GM10847 (cell line): ENCODE measurements at regions not wholly inside any gene's neighbourhood (a gene's known extent, or its start where the extent isn't known, plus 50 kb on each side); places are given as distances from the start of the nearest gene placed in this dataset.

ENCODE experiments used
- POLR2A ChIP-seq: IDR thresholded peaks from 2 replicates; pipeline ENCODE4 v1.6.1; 2011; ENCODE audit not compliant: insufficient read length; ENCODE audit errors: extremely low read depth

GRCh38 chr6:156421933-156422332 is 355.2 kb upstream of the ARID1B start:
- no peak for TF ChIP-seq POLR2A

GRCh38 chr6:156420172-156420993 is 356.8 kb upstream of the ARID1B start:
- no peak for TF ChIP-seq POLR2A

- no peak for TF ChIP-seq POLR2A
Measured at GRCh38 chr6:156419594-156419993, 357.6 kb upstream of the ARID1B start.

GRCh38 chr6:156418253-156418652 is 358.9 kb upstream of the ARID1B start:
- TF ChIP-seq POLR2A, result no peak

- TF ChIP-seq POLR2A, result no peak
Measured at GRCh38 chr6:156416391-156416790, 360.8 kb upstream of the ARID1B start.

- no peak for TF ChIP-seq POLR2A
Measured at GRCh38 chr6:156413154-156413553, 364.0 kb upstream of the ARID1B start.

- no peak for TF ChIP-seq POLR2A
Measured at GRCh38 chr6:156410649-156411048, 366.5 kb upstream of the ARID1B start.

- no peak for TF ChIP-seq POLR2A
Measured at GRCh38 chr6:156408655-156409054, 368.5 kb upstream of the ARID1B start.

GRCh38 chr6:156407334-156407733 is 369.8 kb upstream of the ARID1B start:
- no peak for TF ChIP-seq POLR2A

GRCh38 chr6:156406688-156407087 is 370.5 kb upstream of the ARID1B start:
- TF ChIP-seq POLR2A, result no peak

GRCh38 chr6:156406099-156406498 is 371.1 kb upstream of the ARID1B start:
- TF ChIP-seq POLR2A, result no peak

- no peak for TF ChIP-seq POLR2A
Measured at GRCh38 chr6:156402628-156403027, 374.6 kb upstream of the ARID1B start.

GRCh38 chr6:156402227-156402626 is 375.0 kb upstream of the ARID1B start:
- TF ChIP-seq POLR2A, result no peak

GRCh38 chr6:156400487-156400886 is 376.7 kb upstream of the ARID1B start:
- no peak for TF ChIP-seq POLR2A

- TF ChIP-seq POLR2A, result no peak
Measured at GRCh38 chr6:156398966-156399365, 378.2 kb upstream of the ARID1B start.

GRCh38 chr6:156398371-156398770 is 378.8 kb upstream of the ARID1B start:
- no peak for TF ChIP-seq POLR2A
